HCT116 (cell line): ENCODE measurements at regions not wholly inside any gene's neighbourhood (a gene's known extent, or its start where the extent isn't known, plus 50 kb on each side); places are given as distances from the start of the nearest gene placed in this dataset.

Experiments used
- ATAC-seq: fragments of 200-7000 bp; cut with Tn5 transposase; 2 replicates; pipeline ENCODE4 v1.9.1; 2020; ENCODE audit warnings: mild to moderate bottlenecking, moderate library complexity
- BruUV-seq: library from RNA; stranded (reverse); fragments of 400-500 nt; replicated peaks from 2 replicates; lab custom pipeline; 2021; lab: Mats Ljungman, UMichigan
- CTCF ChIA-PET: fragments of 300-600 bp; sonication (Branson Sonifier 250); formaldehyde crosslinking; loops from one replicate; lab custom pipeline; 2021; ENCODE audit warnings: antibody characterized with exemption; lab: Charles Lee
- POLR2A ChIA-PET: fragments of 300-600, 350-600 bp; sonication (Branson Sonifier 250); formaldehyde crosslinking; loops from one replicate; lab custom pipeline; 2021; ENCODE audit warnings: antibody characterized with exemption; lab: Charles Lee
- RAD21 ChIA-PET, 2 experiments: fragments of 300-600 bp; sonication (Branson Sonifier 250); formaldehyde crosslinking; loops; one replicate each; lab custom pipeline; 2023; ENCODE audit warnings: low total read pairs in 2 of 2; ENCODE audit not compliant: uncharacterized antibody in 2 of 2, unreplicated experiment in 2 of 2, low non-redundant PET in 1 of 2; lab: Charles Lee
- DNase-seq: peaks from one replicate; pipeline ENCODE4 v3.0.0-alpha.2; 2010; ENCODE audit warnings: low read depth, low spot score
- H2AFZ ChIP-seq: fragments of 200-600 bp; shearing (Covaris generic), sonication (generic); 2 replicates; pipeline ENCODE4 v1.6.1; 2017; ENCODE audit warnings: low read depth, mixed run types, mixed read lengths, antibody characterized with exemption, low read length; ENCODE audit not compliant: poor library complexity, severe bottlenecking
- H3K27ac ChIP-seq: 2 replicates; pipeline ENCODE4 v1.5.1; 2012; ENCODE audit warnings: low read depth, low read length
- H3K27me3 ChIP-seq: fragments of 200-600 bp; sonication (generic); 2 replicates; pipeline ENCODE4 v1.6.1; 2016; ENCODE audit warnings: mixed run types, low read length, mixed read lengths; ENCODE audit not compliant: insufficient read depth
- H3K36me3 ChIP-seq, 2 experiments: fragments of 200-500 bp in 1 of 2; fragments of 200-600 bp in 1 of 2; sonication (Bioruptor generic) in 1 of 2; sonication (generic) in 1 of 2; 2 replicates each; pipeline versions ENCODE4 v1.5.1 to v1.6.1; 2014 to 2016; ENCODE audit warnings: low read length in 2 of 2, inconsistent platforms in 1 of 2, mixed read lengths in 1 of 2, mixed run types in 1 of 2; ENCODE audit not compliant: insufficient read depth in 2 of 2, control insufficient read depth in 1 of 2
- H3K4me1 ChIP-seq, 2 experiments: fragments of 200-600 bp in 1 of 2; sonication (generic) in 1 of 2; 2 replicates each; pipeline versions ENCODE4 v1.5.1 to v1.6.1; 2012 to 2017; ENCODE audit warnings: low read length in 2 of 2, inconsistent platforms in 1 of 2, mild to moderate bottlenecking in 1 of 2, mixed read lengths in 1 of 2, mixed run types in 1 of 2, moderate library complexity in 1 of 2; ENCODE audit not compliant: insufficient read depth in 2 of 2, control insufficient read depth in 1 of 2
- H3K4me2 ChIP-seq: fragments of 200-600 bp; sonication (generic); 2 replicates; pipeline ENCODE4 v1.6.1; 2017; ENCODE audit warnings: mixed run types, low read length, mixed read lengths
- H3K4me3 ChIP-seq, 2 experiments: fragments of 200-600 bp in 1 of 2; sonication (generic) in 1 of 2; replicated peaks in 1 of 2; 2 replicates each; pipeline ENCODE4 v1.5.1; 2011 to 2016; ENCODE audit warnings: low read length in 2 of 2, control low read depth in 1 of 2, low read depth in 1 of 2, mild to moderate bottlenecking in 1 of 2, mixed read lengths in 1 of 2, mixed run types in 1 of 2
- H3K79me2 ChIP-seq: fragments of 200-600 bp; sonication (generic); 2 replicates; pipeline ENCODE4 v1.6.1; 2017; ENCODE audit warnings: mild to moderate bottlenecking, mixed run types, low read length, moderate library complexity, mixed read lengths; ENCODE audit not compliant: insufficient read depth
- H3K9ac ChIP-seq: fragments of 200-600 bp; sonication (generic); 2 replicates; pipeline ENCODE4 v1.6.1; 2016; ENCODE audit warnings: low read length, mixed read lengths
- H3K9me2 ChIP-seq: fragments of 200-600 bp; sonication (generic), shearing (Covaris generic); 2 replicates; pipeline ENCODE4 v1.6.1; 2017; ENCODE audit warnings: mixed run types, mild to moderate bottlenecking, moderate library complexity; ENCODE audit not compliant: insufficient read depth
- H3K9me3 ChIP-seq, 2 experiments: fragments of 200-500 bp in 1 of 2; fragments of 200-600 bp in 1 of 2; sonication (Bioruptor generic) in 1 of 2; sonication (generic) in 1 of 2; 2 replicates each; pipeline ENCODE4 v1.6.1; 2014 to 2017; ENCODE audit warnings: low read length in 2 of 2, mixed read lengths in 2 of 2, inconsistent platforms in 1 of 2, low read depth in 1 of 2, mild to moderate bottlenecking in 1 of 2, mixed run types in 1 of 2, moderate library complexity in 1 of 2; ENCODE audit not compliant: control insufficient read depth in 1 of 2, insufficient read depth in 1 of 2
- H4K20me1 ChIP-seq: fragments of 200-600 bp; sonication (generic), shearing (Covaris generic); 2 replicates; pipeline ENCODE4 v1.6.1; 2017; ENCODE audit warnings: mixed run types, mild to moderate bottlenecking, moderate library complexity; ENCODE audit not compliant: insufficient read depth
- ELF1 ChIP-seq: IDR thresholded peaks from 2 replicates; pipeline ENCODE4 v1.6.1; 2012; ENCODE audit warnings: low read depth, borderline replicate concordance
- EZH2 ChIP-seq: fragments of 200-600 bp; sonication (generic); IDR thresholded peaks from 2 replicates; pipeline ENCODE4 v1.6.1; 2017; ENCODE audit warnings: antibody characterized with exemption, mixed run types
- RAD21 ChIP-seq: IDR thresholded peaks from 2 replicates; pipeline ENCODE4 v1.6.1; 2012; ENCODE audit warnings: low read depth, mild to moderate bottlenecking
- SIN3A ChIP-seq: IDR thresholded peaks from 2 replicates; pipeline ENCODE4 v1.6.1; 2012; ENCODE audit warnings: low read depth
- TCF7L2 ChIP-seq: IDR thresholded peaks from 2 replicates; pipeline ENCODE4 v1.7.0; 2011; ENCODE audit warnings: borderline replicate concordance, inconsistent platforms; ENCODE audit not compliant: insufficient read depth, insufficient read length; ENCODE audit errors: extremely low read depth
- YY1 ChIP-seq: IDR thresholded peaks from 2 replicates; pipeline ENCODE4 v1.6.1; 2011; ENCODE audit warnings: low read length, low read depth, moderate library complexity, mild to moderate bottlenecking; ENCODE audit not compliant: insufficient replicate concordance; ENCODE audit errors: extremely low read depth
- ZFX ChIP-seq: fragments of 450-650 bp; IDR thresholded peaks from 2 replicates; pipeline ENCODE4 v1.6.1; 2017
- intact Hi-C: fragments of 100-400 bp; cut with micrococcal nuclease; formaldehyde crosslinking; loops from 2 replicates; pipeline ENCODE4 v1.10.0; 2022
- TF ChIP-seq, protein P1 (sequence below): IDR thresholded peaks from 2 replicates; pipeline ENCODE4 v1.6.1; 2012
- TF ChIP-seq, protein P2 (sequence below): IDR thresholded peaks from 2 replicates; pipeline ENCODE4 v1.6.1; 2011; ENCODE audit warnings: mild to moderate bottlenecking, low read length, moderate library complexity; ENCODE audit not compliant: insufficient replicate concordance; ENCODE audit errors: extremely low read depth

DNA sequence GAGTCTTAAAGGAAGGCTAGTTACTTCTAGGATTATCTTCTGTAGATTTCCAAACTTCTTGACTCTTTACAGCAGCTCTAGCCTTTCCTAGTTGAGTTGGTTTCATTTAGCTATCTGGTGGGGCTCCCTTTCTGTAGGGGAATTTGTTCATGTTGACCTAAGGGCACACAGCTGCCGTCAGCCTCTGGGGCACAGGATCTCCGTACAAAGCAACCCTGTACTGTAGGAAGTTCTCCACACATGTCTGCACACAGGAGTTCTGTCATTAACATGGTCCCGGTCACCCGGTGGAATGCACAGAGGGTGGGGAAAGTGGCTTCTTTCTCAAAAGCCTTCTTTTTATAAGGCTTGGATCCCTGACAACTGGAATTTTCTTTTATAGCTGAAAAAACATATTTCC lies 88.7 kb upstream of the TNIK start:
- ChIA-PET CTCF (no interaction called here), POLR2A (no interaction called here), RAD21 (no interaction called here)
- Histone ChIP-seq H3K27me3 (no peaks in the 10 kb centered on the region), H3K9me3 (no peaks in the 10 kb centered on the region), H3K9ac (no peak overlapping the region), H4K20me1 (no peaks in the 10 kb centered on the region), H3K79me2 (no peaks in the 10 kb centered on the region), H3K4me3 (no peak overlapping the region), H3K4me1 (no peaks in the 10 kb centered on the region), H3K4me2 (no peak overlapping the region), H2AFZ (no peak overlapping the region), H3K9me2 (no peaks in the 10 kb centered on the region; the same call in 1 of the 2 replicates), H3K36me3 (no peaks in the 10 kb centered on the region), H3K27ac (no peak overlapping the region)
- DNase-seq, result no peak
- TF ChIP-seq, protein P1, sequence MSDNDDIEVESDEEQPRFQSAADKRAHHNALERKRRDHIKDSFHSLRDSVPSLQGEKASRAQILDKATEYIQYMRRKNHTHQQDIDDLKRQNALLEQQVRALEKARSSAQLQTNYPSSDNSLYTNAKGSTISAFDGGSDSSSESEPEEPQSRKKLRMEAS, result no peak
- TF ChIP-seq, protein P2, sequence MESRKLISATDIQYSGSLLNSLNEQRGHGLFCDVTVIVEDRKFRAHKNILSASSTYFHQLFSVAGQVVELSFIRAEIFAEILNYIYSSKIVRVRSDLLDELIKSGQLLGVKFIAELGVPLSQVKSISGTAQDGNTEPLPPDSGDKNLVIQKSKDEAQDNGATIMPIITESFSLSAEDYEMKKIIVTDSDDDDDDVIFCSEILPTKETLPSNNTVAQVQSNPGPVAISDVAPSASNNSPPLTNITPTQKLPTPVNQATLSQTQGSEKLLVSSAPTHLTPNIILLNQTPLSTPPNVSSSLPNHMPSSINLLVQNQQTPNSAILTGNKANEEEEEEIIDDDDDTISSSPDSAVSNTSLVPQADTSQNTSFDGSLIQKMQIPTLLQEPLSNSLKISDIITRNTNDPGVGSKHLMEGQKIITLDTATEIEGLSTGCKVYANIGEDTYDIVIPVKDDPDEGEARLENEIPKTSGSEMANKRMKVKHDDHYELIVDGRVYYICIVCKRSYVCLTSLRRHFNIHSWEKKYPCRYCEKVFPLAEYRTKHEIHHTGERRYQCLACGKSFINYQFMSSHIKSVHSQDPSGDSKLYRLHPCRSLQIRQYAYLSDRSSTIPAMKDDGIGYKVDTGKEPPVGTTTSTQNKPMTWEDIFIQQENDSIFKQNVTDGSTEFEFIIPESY, result no peak
- TF ChIP-seq SIN3A, result no peak
- TF ChIP-seq ZFX, result no peak
- no peak for TF ChIP-seq ELF1
- no peak for ATAC-seq
- BruUV-seq, result no TSS peak
- intact Hi-C loops, result no loop called here

DNA sequence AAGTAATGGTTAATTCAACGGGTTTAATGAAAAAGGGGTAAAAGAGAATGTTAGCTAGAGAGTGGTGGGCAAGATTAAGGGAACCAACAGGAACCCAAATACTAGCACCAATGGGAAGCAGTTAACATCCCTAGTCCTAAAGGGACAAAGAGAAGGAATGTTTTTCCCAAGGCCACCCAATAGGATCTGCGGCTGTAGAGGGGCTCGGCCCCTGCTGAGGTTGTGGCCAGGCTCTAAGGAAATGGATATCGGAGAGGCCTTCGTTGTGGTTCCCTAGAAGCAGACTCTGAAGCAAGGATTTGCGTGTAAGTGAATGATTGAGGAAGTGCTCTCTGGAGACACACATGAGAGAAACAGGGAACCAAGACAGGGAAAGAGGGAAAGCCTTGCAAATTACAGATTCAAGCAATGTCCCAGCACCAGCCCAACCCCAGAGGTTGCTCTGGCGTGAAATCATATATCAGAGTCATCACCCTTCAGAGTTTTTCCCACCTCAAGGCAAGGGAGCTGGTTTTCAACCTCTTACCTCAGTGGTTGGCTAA lies 83.6 kb upstream of the TNIK start:
- Histone ChIP-seq H3K36me3 (no peaks in the 10 kb centered on the region), H3K27me3 (no peaks in the 10 kb centered on the region), H3K79me2 (no peaks in the 10 kb centered on the region), H3K27ac (no peak overlapping the region), H3K9ac (no peak overlapping the region), H3K9me3 (no peaks in the 10 kb centered on the region), H3K9me2 (no peaks in the 10 kb centered on the region), H3K4me2 (no peak overlapping the region), H3K4me3 (no peak overlapping the region)
- ATAC-seq (no peak), DNase-seq (no peak)
- ChIA-PET RAD21 (no interaction called here), POLR2A (no interaction called here), CTCF (no interaction called here)
- intact Hi-C loops, result no loop called here
- BruUV-seq, result no TSS peak
- no peak for TF ChIP-seq EZH2
- no peak for TF ChIP-seq RAD21
- no peak for TF ChIP-seq YY1
- TF ChIP-seq, protein P1, result no peak
- TF ChIP-seq TCF7L2, result no peak
- TF ChIP-seq ELF1, result no peak
- TF ChIP-seq, all 23 proteins: peak for 0
- Histone ChIP-seq H2AFZ (no peak overlapping the region), H3K4me1 (no peaks in the 10 kb centered on the region; a peak in 1 of 4 replicates), H4K20me1 (no peaks in the 10 kb centered on the region)
